WTC11 (cell line): ENCODE measurements at regions not wholly inside any gene's neighbourhood (a gene's known extent, or its start where the extent isn't known, plus 50 kb on each side); places are given as distances from the start of the nearest gene placed in this dataset.

ENCODE experiments used
- ATAC-seq: fragments of 200-7000 bp; cut with Tn5 transposase; 2 replicates; pipeline ENCODE4 v1.10.0; 2021; ENCODE audit warnings: mild to moderate bottlenecking, moderate library complexity
- CTCF ChIA-PET: fragments of 300-600 bp; sonication (Branson Sonifier 250); formaldehyde crosslinking; loops from one replicate; lab custom pipeline; 2021; ENCODE audit warnings: antibody characterized with exemption; lab: Charles Lee
- POLR2A ChIA-PET: fragments of 350-600 bp; sonication (Branson Sonifier 250); formaldehyde crosslinking; loops from one replicate; lab custom pipeline; 2021; ENCODE audit warnings: antibody characterized with exemption; lab: Charles Lee
- DNase-seq: peaks from one replicate; pipeline ENCODE4 v3.0.0; 2021; ENCODE audit warnings: low spot score
- H3K27ac Mint-ChIP-seq: 2 replicates; pipeline ENCODE4 v1.8.0; 2021; ENCODE audit warnings: mixed read lengths
- H3K27me3 Mint-ChIP-seq: 2 replicates; pipeline ENCODE4 v1.8.0; 2021; ENCODE audit warnings: low read depth, mild to moderate bottlenecking, moderate library complexity, mixed read lengths
- H3K36me3 Mint-ChIP-seq: 2 replicates; pipeline ENCODE4 v1.8.0; 2021; ENCODE audit warnings: mixed read lengths
- H3K4me1 Mint-ChIP-seq: 2 replicates; pipeline ENCODE4 v1.8.0; 2022; ENCODE audit warnings: mixed read lengths
- H3K4me3 Mint-ChIP-seq: 2 replicates; pipeline ENCODE4 v1.8.0; 2021; ENCODE audit warnings: mild to moderate bottlenecking, moderate library complexity, mixed read lengths
- H3K9me3 Mint-ChIP-seq: 2 replicates; pipeline ENCODE4 v1.8.0; 2021; ENCODE audit warnings: mixed read lengths
- CBFB ChIP-seq: sonication (generic); formaldehyde crosslinking; IDR thresholded peaks from 2 replicates; pipeline ENCODE4 v1.8.1; 2022; ENCODE audit warnings: mild to moderate bottlenecking, low read depth, missing genetic modification reagents
- E2F5 ChIP-seq: sonication (generic); formaldehyde crosslinking; IDR thresholded peaks from 2 replicates; pipeline ENCODE4 v1.8.1; 2022; ENCODE audit warnings: mild to moderate bottlenecking, moderate library complexity, missing genetic modification reagents
- FOXK1 ChIP-seq: sonication (generic); formaldehyde crosslinking; IDR thresholded peaks from 2 replicates; pipeline ENCODE4 v1.8.0; 2022; ENCODE audit warnings: mild to moderate bottlenecking, moderate library complexity, missing genetic modification reagents
- GABPB1 ChIP-seq: sonication (generic); formaldehyde crosslinking; IDR thresholded peaks from 2 replicates; pipeline ENCODE4 v1.8.1; 2023; ENCODE audit warnings: mild to moderate bottlenecking, missing genetic modification reagents
- GTF2I ChIP-seq: fragments of 250-450 bp; sonication (Bioruptor Pico); conservative IDR thresholded peaks from 2 replicates; pipeline ENCODE4 v1.4.0; 2021; ENCODE audit warnings: mild to moderate bottlenecking
- RORB ChIP-seq: fragments of 250-450 bp; sonication (Bioruptor Pico); IDR thresholded peaks from 2 replicates; pipeline ENCODE4 v1.9.0; 2021; ENCODE audit warnings: mild to moderate bottlenecking
- SP1 ChIP-seq: sonication (generic); formaldehyde crosslinking; conservative IDR thresholded peaks from 2 replicates; pipeline ENCODE4 v1.8.1; 2022; ENCODE audit warnings: missing genetic modification reagents
- TCF7 ChIP-seq: sonication (generic); formaldehyde crosslinking; IDR thresholded peaks from 2 replicates; pipeline ENCODE4 v1.8.0; 2022; ENCODE audit warnings: mild to moderate bottlenecking, low read depth, missing genetic modification reagents, moderate library complexity
- ZBTB43 ChIP-seq: sonication (generic); formaldehyde crosslinking; IDR thresholded peaks from 2 replicates; pipeline ENCODE4 v1.8.1; 2023; ENCODE audit warnings: mild to moderate bottlenecking, missing genetic modification reagents
- ZNF671 ChIP-seq: fragments of 250-450 bp; sonication (Bioruptor Pico); IDR thresholded peaks from 2 replicates; pipeline ENCODE4 v1.8.0; 2021; ENCODE audit warnings: mild to moderate bottlenecking
- TF ChIP-seq, protein P1 (sequence below): sonication (generic); formaldehyde crosslinking; IDR thresholded peaks from 2 replicates; pipeline ENCODE4 v1.8.1; 2023; ENCODE audit warnings: mild to moderate bottlenecking, moderate library complexity, missing genetic modification reagents
- TF ChIP-seq, protein P2 (sequence below): sonication (generic); formaldehyde crosslinking; IDR thresholded peaks from 2 replicates; pipeline ENCODE4 v1.8.0; 2022; ENCODE audit warnings: mild to moderate bottlenecking, missing genetic modification reagents
- TF ChIP-seq, protein P3 (sequence below): fragments of 250-450 bp; sonication (Bioruptor Pico); IDR thresholded peaks from 2 replicates; pipeline ENCODE4 v1.9.0; 2021; ENCODE audit warnings: moderate library complexity, mild to moderate bottlenecking, inconsistent platforms, borderline replicate concordance
- TF ChIP-seq, protein P4 (sequence below): fragments of 200-600 bp; IDR thresholded peaks from 2 replicates; pipeline ENCODE4 v1.8.0; 2022; ENCODE audit warnings: antibody characterized with exemption
- TF ChIP-seq, protein P5 (sequence below): sonication (generic); formaldehyde crosslinking; IDR thresholded peaks from 2 replicates; pipeline ENCODE4 v1.8.1; 2023; ENCODE audit warnings: mild to moderate bottlenecking, missing genetic modification reagents, moderate library complexity
- TF ChIP-seq, protein P6 (sequence below): sonication (generic); formaldehyde crosslinking; IDR thresholded peaks from 2 replicates; pipeline ENCODE4 v1.8.0; 2022; ENCODE audit warnings: mild to moderate bottlenecking, missing genetic modification reagents

GRCh38 chr2:3956892-3957291 lies 253.5 kb downstream of the DCDC2C start (continued):
- TF ChIP-seq GTF2I (CRISPR knock-in tag) = no peak
- TF ChIP-seq, all 79 proteins: peak for 0

GRCh38 chr2:3958465-3958864 lies 255.1 kb downstream of the DCDC2C start:
- DNase-seq = no peak
- Mint-ChIP-seq H3K27ac (no peak overlapping the region), H3K27me3 (peaks cover 12% of the 10 kb centered on the region; the same call in 1 of the 2 replicates)
- TF ChIP-seq ZNF671 (CRISPR knock-in tag) (no peak), E2F5 (CRISPR knock-in tag) (no peak), GABPB1 (CRISPR knock-in tag) (no peak), ZBTB43 (CRISPR knock-in tag) (no peak), TCF7 (CRISPR knock-in tag) (no peak), SP1 (CRISPR knock-in tag) (no peak), FOXK1 (no peak), CBFB (no peak), RORB (CRISPR knock-in tag) (no peak), GTF2I (CRISPR knock-in tag) (no peak)
- TF ChIP-seq, protein P1, sequence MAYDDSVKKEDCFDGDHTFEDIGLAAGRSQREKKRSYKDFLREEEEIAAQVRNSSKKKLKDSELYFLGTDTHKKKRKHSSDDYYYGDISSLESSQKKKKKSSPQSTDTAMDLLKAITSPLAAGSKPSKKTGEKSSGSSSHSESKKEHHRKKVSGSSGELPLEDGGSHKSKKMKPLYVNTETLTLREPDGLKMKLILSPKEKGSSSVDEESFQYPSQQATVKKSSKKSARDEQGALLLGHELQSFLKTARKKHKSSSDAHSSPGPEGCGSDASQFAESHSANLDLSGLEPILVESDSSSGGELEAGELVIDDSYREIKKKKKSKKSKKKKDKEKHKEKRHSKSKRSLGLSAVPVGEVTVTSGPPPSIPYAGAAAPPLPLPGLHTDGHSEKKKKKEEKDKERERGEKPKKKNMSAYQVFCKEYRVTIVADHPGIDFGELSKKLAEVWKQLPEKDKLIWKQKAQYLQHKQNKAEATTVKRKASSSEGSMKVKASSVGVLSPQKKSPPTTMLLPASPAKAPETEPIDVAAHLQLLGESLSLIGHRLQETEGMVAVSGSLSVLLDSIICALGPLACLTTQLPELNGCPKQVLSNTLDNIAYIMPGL = no peak
- TF ChIP-seq, protein P2, sequence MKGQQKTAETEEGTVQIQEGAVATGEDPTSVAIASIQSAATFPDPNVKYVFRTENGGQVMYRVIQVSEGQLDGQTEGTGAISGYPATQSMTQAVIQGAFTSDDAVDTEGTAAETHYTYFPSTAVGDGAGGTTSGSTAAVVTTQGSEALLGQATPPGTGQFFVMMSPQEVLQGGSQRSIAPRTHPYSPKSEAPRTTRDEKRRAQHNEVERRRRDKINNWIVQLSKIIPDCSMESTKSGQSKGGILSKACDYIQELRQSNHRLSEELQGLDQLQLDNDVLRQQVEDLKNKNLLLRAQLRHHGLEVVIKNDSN (CRISPR knock-in tag) = no peak
- TF ChIP-seq, protein P3, sequence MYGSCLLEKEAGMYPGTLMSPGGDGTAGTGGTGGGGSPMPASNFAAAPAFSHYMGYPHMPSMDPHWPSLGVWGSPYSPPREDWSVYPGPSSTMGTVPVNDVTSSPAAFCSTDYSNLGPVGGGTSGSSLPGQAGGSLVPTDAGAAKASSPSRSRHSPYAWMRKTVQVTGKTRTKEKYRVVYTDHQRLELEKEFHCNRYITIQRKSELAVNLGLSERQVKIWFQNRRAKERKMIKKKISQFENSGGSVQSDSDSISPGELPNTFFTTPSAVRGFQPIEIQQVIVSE = no peak
- TF ChIP-seq, protein P4, sequence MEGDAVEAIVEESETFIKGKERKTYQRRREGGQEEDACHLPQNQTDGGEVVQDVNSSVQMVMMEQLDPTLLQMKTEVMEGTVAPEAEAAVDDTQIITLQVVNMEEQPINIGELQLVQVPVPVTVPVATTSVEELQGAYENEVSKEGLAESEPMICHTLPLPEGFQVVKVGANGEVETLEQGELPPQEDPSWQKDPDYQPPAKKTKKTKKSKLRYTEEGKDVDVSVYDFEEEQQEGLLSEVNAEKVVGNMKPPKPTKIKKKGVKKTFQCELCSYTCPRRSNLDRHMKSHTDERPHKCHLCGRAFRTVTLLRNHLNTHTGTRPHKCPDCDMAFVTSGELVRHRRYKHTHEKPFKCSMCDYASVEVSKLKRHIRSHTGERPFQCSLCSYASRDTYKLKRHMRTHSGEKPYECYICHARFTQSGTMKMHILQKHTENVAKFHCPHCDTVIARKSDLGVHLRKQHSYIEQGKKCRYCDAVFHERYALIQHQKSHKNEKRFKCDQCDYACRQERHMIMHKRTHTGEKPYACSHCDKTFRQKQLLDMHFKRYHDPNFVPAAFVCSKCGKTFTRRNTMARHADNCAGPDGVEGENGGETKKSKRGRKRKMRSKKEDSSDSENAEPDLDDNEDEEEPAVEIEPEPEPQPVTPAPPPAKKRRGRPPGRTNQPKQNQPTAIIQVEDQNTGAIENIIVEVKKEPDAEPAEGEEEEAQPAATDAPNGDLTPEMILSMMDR = no peak; the same call in 1 of the 2 replicates
- TF ChIP-seq, protein P5, sequence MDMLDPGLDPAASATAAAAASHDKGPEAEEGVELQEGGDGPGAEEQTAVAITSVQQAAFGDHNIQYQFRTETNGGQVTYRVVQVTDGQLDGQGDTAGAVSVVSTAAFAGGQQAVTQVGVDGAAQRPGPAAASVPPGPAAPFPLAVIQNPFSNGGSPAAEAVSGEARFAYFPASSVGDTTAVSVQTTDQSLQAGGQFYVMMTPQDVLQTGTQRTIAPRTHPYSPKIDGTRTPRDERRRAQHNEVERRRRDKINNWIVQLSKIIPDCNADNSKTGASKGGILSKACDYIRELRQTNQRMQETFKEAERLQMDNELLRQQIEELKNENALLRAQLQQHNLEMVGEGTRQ (CRISPR knock-in tag) = no peak
- TF ChIP-seq, protein P6, sequence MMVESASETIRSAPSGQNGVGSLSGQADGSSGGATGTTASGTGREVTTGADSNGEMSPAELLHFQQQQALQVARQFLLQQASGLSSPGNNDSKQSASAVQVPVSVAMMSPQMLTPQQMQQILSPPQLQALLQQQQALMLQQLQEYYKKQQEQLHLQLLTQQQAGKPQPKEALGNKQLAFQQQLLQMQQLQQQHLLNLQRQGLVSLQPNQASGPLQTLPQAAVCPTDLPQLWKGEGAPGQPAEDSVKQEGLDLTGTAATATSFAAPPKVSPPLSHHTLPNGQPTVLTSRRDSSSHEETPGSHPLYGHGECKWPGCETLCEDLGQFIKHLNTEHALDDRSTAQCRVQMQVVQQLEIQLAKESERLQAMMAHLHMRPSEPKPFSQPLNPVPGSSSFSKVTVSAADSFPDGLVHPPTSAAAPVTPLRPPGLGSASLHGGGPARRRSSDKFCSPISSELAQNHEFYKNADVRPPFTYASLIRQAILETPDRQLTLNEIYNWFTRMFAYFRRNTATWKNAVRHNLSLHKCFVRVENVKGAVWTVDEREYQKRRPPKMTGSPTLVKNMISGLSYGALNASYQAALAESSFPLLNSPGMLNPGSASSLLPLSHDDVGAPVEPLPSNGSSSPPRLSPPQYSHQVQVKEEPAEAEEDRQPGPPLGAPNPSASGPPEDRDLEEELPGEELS (CRISPR knock-in tag) = no peak
- TF ChIP-seq, all 79 proteins: peak for 0
- H3K36me3 Mint-ChIP-seq = peaks cover 60% of the 10 kb centered on the region
- no peak for ATAC-seq
- ChIA-PET CTCF (no interaction called here), POLR2A (no interaction called here)
- no peaks in the 10 kb centered on the region for H3K4me1 Mint-ChIP-seq
- peaks cover 75% of the 10 kb centered on the region for H3K9me3 Mint-ChIP-seq
- H3K4me3 Mint-ChIP-seq = no peak overlapping the region
